Loucy (cell line): ENCODE measurements at regions not wholly inside any gene's neighbourhood (a gene's known extent, or its start where the extent isn't known, plus 50 kb on each side); places are given as distances from the start of the nearest gene placed in this dataset.

Experiments used
- H2AFZ ChIP-seq: fragments of 200-600 bp; sonication (generic); 2 replicates; pipeline ENCODE4 v1.6.0; 2016; ENCODE audit warnings: antibody characterized with exemption, mild to moderate bottlenecking, low read length, moderate library complexity
- H3F3A ChIP-seq: fragments of 200-600 bp; 2 replicates; pipeline ENCODE4 v1.6.0; 2016; ENCODE audit warnings: antibody characterized with exemption, low read depth, mild to moderate bottlenecking
- H3K27me3 ChIP-seq: fragments of 200-600 bp; sonication (generic); 2 replicates; pipeline ENCODE4 v1.6.1; 2014; ENCODE audit warnings: low read length, mild to moderate bottlenecking; ENCODE audit not compliant: insufficient read depth, poor library complexity, severe bottlenecking
- H3K36me3 ChIP-seq: fragments of 200-600 bp; sonication (generic); 2 replicates; pipeline ENCODE4 v1.6.1; 2016; ENCODE audit warnings: low read length; ENCODE audit not compliant: insufficient read depth
- H3K4me1 ChIP-seq: fragments of 200-600 bp; sonication (generic); 2 replicates; pipeline ENCODE4 v1.5.1; 2014; ENCODE audit warnings: low read length, mild to moderate bottlenecking; ENCODE audit not compliant: insufficient read depth, poor library complexity, severe bottlenecking
- H3K4me2 ChIP-seq: fragments of 200-600 bp; sonication (generic); 2 replicates; pipeline ENCODE4 v1.6.0; 2014; ENCODE audit warnings: antibody characterized with exemption, low read length, low read depth, mild to moderate bottlenecking; ENCODE audit not compliant: poor library complexity, severe bottlenecking
- H3K4me3 ChIP-seq: fragments of 200-600 bp; sonication (generic); 2 replicates; pipeline ENCODE4 v1.5.1; 2014; ENCODE audit warnings: low read length, mild to moderate bottlenecking, mixed read lengths; ENCODE audit not compliant: poor library complexity, severe bottlenecking
- H3K79me2 ChIP-seq: fragments of 200-600 bp; sonication (generic); 2 replicates; pipeline ENCODE4 v1.6.1; 2014; ENCODE audit warnings: low read length; ENCODE audit not compliant: insufficient read depth
- H3K9ac ChIP-seq: fragments of 200-600 bp; sonication (generic); 2 replicates; pipeline ENCODE4 v1.6.0; 2014; ENCODE audit warnings: mild to moderate bottlenecking, low read depth, low read length, moderate library complexity; ENCODE audit not compliant: poor library complexity, severe bottlenecking
- H3K9me2 ChIP-seq: fragments of 200-600 bp; sonication (generic); replicated peaks from 2 replicates; pipeline ENCODE4 v1.6.1; 2016; ENCODE audit warnings: low read depth, low read length, mixed read lengths
- H3K9me3 ChIP-seq: fragments of 200-600 bp; sonication (generic); 2 replicates; pipeline ENCODE4 v1.6.1; 2014; ENCODE audit warnings: mild to moderate bottlenecking, antibody characterized with exemption, low read length, low read depth; ENCODE audit not compliant: insufficient read depth
- H4K20me1 ChIP-seq: fragments of 200-600 bp; sonication (generic); 2 replicates; pipeline ENCODE4 v1.6.0; 2014; ENCODE audit warnings: antibody characterized with exemption, low read length, mild to moderate bottlenecking; ENCODE audit not compliant: insufficient read depth, poor library complexity, severe bottlenecking
- EZH2phosphoT487 ChIP-seq: fragments of 200-600 bp; IDR thresholded peaks from 2 replicates; pipeline ENCODE4 v1.6.1; 2018; ENCODE audit warnings: antibody characterized with exemption, mild to moderate bottlenecking, moderate library complexity, borderline replicate concordance
- TF ChIP-seq, protein P1 (sequence below): fragments of 200-600 bp; sonication (generic); conservative IDR thresholded peaks from 2 replicates; pipeline ENCODE4 v1.5.1; 2014; ENCODE audit warnings: mild to moderate bottlenecking, antibody characterized with exemption, low read length

DNA sequence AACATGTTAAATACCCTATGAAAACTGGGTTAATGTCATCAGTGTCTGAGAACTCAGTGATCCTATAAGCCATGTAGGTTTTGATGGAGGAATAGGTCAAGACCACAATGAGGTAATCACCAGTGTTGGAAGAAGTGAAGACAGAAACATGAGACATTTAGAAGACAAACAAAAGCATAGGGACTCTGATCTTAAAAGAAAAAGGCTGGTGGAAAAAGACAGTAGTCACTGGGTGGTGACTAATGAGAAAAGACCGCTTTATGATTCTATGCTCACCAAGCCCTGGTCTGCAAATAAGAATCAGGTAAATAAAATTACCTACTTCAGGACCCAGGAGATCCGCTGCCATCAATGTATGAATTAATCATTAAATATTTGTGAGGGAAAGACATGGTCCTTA lies 271.9 kb downstream of the GPD2 start:
- H2AFZ ChIP-seq = no peak overlapping the region
- H3K4me1 ChIP-seq = no peaks in the 10 kb centered on the region
- no peaks in the 10 kb centered on the region for H3K36me3 ChIP-seq
- H3K9me2 ChIP-seq = no peaks in the 10 kb centered on the region
- no peaks in the 10 kb centered on the region for H3K27me3 ChIP-seq
- H3K9ac ChIP-seq = no peak overlapping the region
- H3K9me3 ChIP-seq = no peaks in the 10 kb centered on the region
- no peaks in the 10 kb centered on the region for H3K79me2 ChIP-seq
- H4K20me1 ChIP-seq = no peaks in the 10 kb centered on the region
- H3K4me3 ChIP-seq = no peak overlapping the region
- no peak overlapping the region for H3K4me2 ChIP-seq
- TF ChIP-seq, protein P1, sequence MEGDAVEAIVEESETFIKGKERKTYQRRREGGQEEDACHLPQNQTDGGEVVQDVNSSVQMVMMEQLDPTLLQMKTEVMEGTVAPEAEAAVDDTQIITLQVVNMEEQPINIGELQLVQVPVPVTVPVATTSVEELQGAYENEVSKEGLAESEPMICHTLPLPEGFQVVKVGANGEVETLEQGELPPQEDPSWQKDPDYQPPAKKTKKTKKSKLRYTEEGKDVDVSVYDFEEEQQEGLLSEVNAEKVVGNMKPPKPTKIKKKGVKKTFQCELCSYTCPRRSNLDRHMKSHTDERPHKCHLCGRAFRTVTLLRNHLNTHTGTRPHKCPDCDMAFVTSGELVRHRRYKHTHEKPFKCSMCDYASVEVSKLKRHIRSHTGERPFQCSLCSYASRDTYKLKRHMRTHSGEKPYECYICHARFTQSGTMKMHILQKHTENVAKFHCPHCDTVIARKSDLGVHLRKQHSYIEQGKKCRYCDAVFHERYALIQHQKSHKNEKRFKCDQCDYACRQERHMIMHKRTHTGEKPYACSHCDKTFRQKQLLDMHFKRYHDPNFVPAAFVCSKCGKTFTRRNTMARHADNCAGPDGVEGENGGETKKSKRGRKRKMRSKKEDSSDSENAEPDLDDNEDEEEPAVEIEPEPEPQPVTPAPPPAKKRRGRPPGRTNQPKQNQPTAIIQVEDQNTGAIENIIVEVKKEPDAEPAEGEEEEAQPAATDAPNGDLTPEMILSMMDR = no peak
- TF ChIP-seq EZH2phosphoT487 = no peak
- no peaks in the 10 kb centered on the region for H3F3A ChIP-seq

DNA sequence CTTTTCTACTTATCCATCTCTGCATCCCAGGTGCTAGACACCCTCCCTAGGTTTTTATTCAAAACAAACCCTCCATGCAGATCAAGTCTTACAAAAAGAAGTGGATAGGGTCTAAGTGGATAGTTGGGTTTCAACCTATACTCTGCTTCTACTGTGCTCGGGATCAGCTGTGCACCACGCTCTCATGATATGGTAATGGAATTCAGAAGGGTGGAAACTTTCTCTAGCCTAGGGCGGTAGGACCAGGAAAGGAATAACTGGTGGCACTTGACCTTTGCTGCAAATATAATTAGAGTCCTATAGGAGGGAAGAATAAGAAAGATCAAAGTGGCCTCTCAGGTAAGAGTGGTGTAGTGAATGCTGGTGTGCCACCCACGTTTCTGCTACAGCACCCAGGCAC lies 272.9 kb downstream of the GPD2 start:
- no peak overlapping the region for H3K4me3 ChIP-seq
- no peaks in the 10 kb centered on the region for H3K27me3 ChIP-seq
- H3K9me3 ChIP-seq = no peaks in the 10 kb centered on the region
- no peaks in the 10 kb centered on the region for H3K9me2 ChIP-seq
- no peak overlapping the region for H3K4me2 ChIP-seq
- no peaks in the 10 kb centered on the region for H4K20me1 ChIP-seq
- no peaks in the 10 kb centered on the region for H3K79me2 ChIP-seq
- H2AFZ ChIP-seq = no peak overlapping the region
- H3K4me1 ChIP-seq = no peaks in the 10 kb centered on the region
- no peak for TF ChIP-seq EZH2phosphoT487
- TF ChIP-seq, protein P1 = no peak
- H3K9ac ChIP-seq = no peak overlapping the region
- H3K36me3 ChIP-seq = no peaks in the 10 kb centered on the region
- no peaks in the 10 kb centered on the region for H3F3A ChIP-seq

DNA sequence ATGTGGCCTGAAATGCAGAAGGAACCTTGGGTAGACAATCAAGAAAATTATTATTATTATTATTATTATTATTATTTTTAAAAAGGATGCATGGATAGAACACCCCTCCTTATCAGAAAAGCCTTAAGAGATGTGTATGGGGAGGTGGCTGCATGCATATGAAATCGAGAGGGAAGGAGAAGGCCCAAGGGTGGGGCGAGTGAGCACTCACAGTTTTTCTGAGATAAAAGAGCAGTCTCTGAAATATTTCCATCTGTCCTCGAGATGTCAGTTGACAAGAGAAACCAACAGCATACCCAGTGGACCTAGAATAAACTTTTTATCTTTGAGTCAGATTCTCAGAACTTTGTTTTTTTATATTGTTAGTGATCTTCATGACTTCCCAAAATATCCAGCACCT lies 282.9 kb downstream of the GPD2 start:
- Histone ChIP-seq H3K4me2 (no peak overlapping the region), H3F3A (no peaks in the 10 kb centered on the region), H3K27me3 (no peaks in the 10 kb centered on the region), H3K9ac (no peak overlapping the region), H3K9me3 (no peaks in the 10 kb centered on the region), H3K36me3 (no peaks in the 10 kb centered on the region), H3K4me3 (no peak overlapping the region), H3K79me2 (no peaks in the 10 kb centered on the region), H3K4me1 (no peaks in the 10 kb centered on the region), H2AFZ (no peak overlapping the region), H4K20me1 (no peaks in the 10 kb centered on the region), H3K9me2 (no peaks in the 10 kb centered on the region)
- TF ChIP-seq, protein P1 = no peak
- TF ChIP-seq EZH2phosphoT487 = no peak
